Thyroid gland (tissue), 4 donors: ENCODE measurements at regions not wholly inside any gene's neighbourhood (a gene's known extent, or its start where the extent isn't known, plus 50 kb on each side); places are given as distances from the start of the nearest gene placed in this dataset.

Experiments
- DNase-seq, 2 donors: peaks; one replicate each; pipeline ENCODE4 v3.0.0-alpha.2; 2019
- H3K27ac ChIP-seq, 3 donors: fragments of 200-600 bp; sonication (generic); 1 replicate in 2 of 3; 2 replicates in 1 of 3; pipeline ENCODE4 v1.5.1; 2016 to 2019; ENCODE audit warnings: mild to moderate bottlenecking in 1 of 3, moderate library complexity in 1 of 3
- H3K27me3 ChIP-seq: fragments of 200-600 bp; sonication (generic); one replicate; pipeline ENCODE4 v1.5.1; 2019
- H3K36me3 ChIP-seq, 2 donors: fragments of 200-600 bp; sonication (generic); one replicate each; pipeline ENCODE4 v1.5.1; 2016 to 2019
- H3K4me1 ChIP-seq, 2 donors: fragments of 200-600 bp; sonication (generic); one replicate each; pipeline ENCODE4 v1.5.1; 2017 to 2019
- H3K4me3 ChIP-seq, 3 donors: fragments of 200-600 bp; sonication (generic); replicated peaks in 1 of 3; 1 replicate in 2 of 3; 2 replicates in 1 of 3; pipeline ENCODE4 v1.5.1; 2016; ENCODE audit warnings: mild to moderate bottlenecking in 1 of 3
- H3K9me3 ChIP-seq: fragments of 200-600 bp; sonication (generic); one replicate; pipeline ENCODE4 v1.5.1; 2017
- POLR2A ChIP-seq, 2 donors: fragments of 450-650 bp; IDR thresholded peaks; one replicate each; pipeline ENCODE4 v1.6.1; 2017; ENCODE audit warnings: antibody characterized with exemption in 2 of 2, mild to moderate bottlenecking in 2 of 2, moderate library complexity in 1 of 2
- WGBS, 2 donors: methylation state at CpG; one replicate each; pipeline ENCODE4 v1.1.5; 2017; 5-methylcytosine and 5-hydroxymethylcytosine counted together
- intact Hi-C: fragments of 100-400 bp; cut with DNase I; formaldehyde crosslinking; loops from one replicate; pipeline ENCODE4 v1.15.1; 2023
- TF ChIP-seq, protein P1 (sequence below), 6 experiments: fragments of 200-600 bp in 3 of 6; fragments of 450-650 bp in 3 of 6; sonication (generic) in 3 of 6; IDR thresholded peaks; one replicate each; pipeline ENCODE4 v1.5.1; 2016 to 2019; ENCODE audit warnings: antibody characterized with exemption in 6 of 6, mild to moderate bottlenecking in 2 of 6, inconsistent platforms in 1 of 6, moderate library complexity in 1 of 6

- no peak for TF ChIP-seq POLR2A (IDR thresholded peaks at IDR 0.05)
- TF ChIP-seq, protein P1, sequence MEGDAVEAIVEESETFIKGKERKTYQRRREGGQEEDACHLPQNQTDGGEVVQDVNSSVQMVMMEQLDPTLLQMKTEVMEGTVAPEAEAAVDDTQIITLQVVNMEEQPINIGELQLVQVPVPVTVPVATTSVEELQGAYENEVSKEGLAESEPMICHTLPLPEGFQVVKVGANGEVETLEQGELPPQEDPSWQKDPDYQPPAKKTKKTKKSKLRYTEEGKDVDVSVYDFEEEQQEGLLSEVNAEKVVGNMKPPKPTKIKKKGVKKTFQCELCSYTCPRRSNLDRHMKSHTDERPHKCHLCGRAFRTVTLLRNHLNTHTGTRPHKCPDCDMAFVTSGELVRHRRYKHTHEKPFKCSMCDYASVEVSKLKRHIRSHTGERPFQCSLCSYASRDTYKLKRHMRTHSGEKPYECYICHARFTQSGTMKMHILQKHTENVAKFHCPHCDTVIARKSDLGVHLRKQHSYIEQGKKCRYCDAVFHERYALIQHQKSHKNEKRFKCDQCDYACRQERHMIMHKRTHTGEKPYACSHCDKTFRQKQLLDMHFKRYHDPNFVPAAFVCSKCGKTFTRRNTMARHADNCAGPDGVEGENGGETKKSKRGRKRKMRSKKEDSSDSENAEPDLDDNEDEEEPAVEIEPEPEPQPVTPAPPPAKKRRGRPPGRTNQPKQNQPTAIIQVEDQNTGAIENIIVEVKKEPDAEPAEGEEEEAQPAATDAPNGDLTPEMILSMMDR (IDR thresholded peaks at IDR 0.05), result no peak
- no peak for DNase-seq
- Histone ChIP-seq H3K27ac (no peak overlapping the region), H3K36me3 (no peaks in the 10 kb centered on the region), H3K4me1 (no peaks in the 10 kb centered on the region), H3K27me3 (no peaks in the 10 kb centered on the region), H3K9me3 (no peaks in the 10 kb centered on the region), H3K4me3 (no peak overlapping the region)
- whole genome bisulfite sequencing, 2 donors, result 82 to 95% methylated on average over 2 of the region's 2 CpGs
- intact Hi-C loops, result no loop called here
Measured at GRCh38 chr2:155332016-155332415, 633.5 kb downstream of the KCNJ3 start.

- no peaks in the 10 kb centered on the region for H3K9me3 ChIP-seq
- no peak for DNase-seq
- no peaks in the 10 kb centered on the region for H3K27me3 ChIP-seq
- H3K4me1 ChIP-seq, result no peaks in the 10 kb centered on the region
- H3K36me3 ChIP-seq, result no peaks in the 10 kb centered on the region
- H3K27ac ChIP-seq, result no peak overlapping the region
- intact Hi-C loops, result no loop called here
- WGBS, 2 donors, result 79 to 89% methylated on average over 1 of the region's 1 CpG
- H3K4me3 ChIP-seq, result no peak overlapping the region
- TF ChIP-seq, protein P1 (IDR thresholded peaks at IDR 0.05), result no peak
- no peak for TF ChIP-seq POLR2A (IDR thresholded peaks at IDR 0.05)
Measured at GRCh38 chr2:155320236-155320635, 621.7 kb downstream of the KCNJ3 start.

DNA sequence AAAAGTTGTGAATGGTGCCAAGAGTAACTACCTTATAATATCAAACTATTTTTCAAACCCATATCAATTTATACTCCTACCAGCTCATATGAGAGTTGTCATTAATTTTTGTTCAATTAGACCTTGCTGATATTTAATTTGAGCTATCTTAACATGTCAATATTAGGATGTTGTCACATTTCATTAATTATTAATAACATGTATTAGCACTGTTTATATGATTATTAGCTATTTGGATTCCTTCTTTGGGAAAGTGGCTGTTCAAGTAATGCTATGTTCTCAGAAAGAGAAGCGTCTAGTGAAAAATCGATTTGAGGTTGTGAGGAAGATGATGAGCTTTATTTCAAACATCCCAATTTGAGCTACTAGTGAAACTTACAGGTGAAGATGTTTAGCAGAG lies 620.2 kb downstream of the KCNJ3 start:
- no peaks in the 10 kb centered on the region for H3K4me1 ChIP-seq
- H3K4me3 ChIP-seq, result no peak overlapping the region
- H3K9me3 ChIP-seq, result no peaks in the 10 kb centered on the region
- 92 to 97% methylated on average over 2 of the region's 2 CpGs for WGBS, 2 donors
- intact Hi-C loops, result no loop called here
- H3K27me3 ChIP-seq, result no peaks in the 10 kb centered on the region
- TF ChIP-seq, protein P1 (IDR thresholded peaks at IDR 0.05), result no peak
- TF ChIP-seq POLR2A (IDR thresholded peaks at IDR 0.05), result no peak
- H3K27ac ChIP-seq, result no peak overlapping the region
- no peak for DNase-seq
- H3K36me3 ChIP-seq, result no peaks in the 10 kb centered on the region

GRCh38 chr2:155315768-155316167 lies 617.3 kb downstream of the KCNJ3 start:
- no peaks in the 10 kb centered on the region for H3K27me3 ChIP-seq
- no peak overlapping the region for H3K4me3 ChIP-seq
- WGBS, 2 donors, result 91 to 92% methylated on average over 2 of the region's 2 CpGs
- no peaks in the 10 kb centered on the region for H3K4me1 ChIP-seq
- TF ChIP-seq, protein P1 (IDR thresholded peaks at IDR 0.05), result no peak
- no peaks in the 10 kb centered on the region for H3K9me3 ChIP-seq
- no peak overlapping the region for H3K27ac ChIP-seq
- no peaks in the 10 kb centered on the region for H3K36me3 ChIP-seq
- intact Hi-C loops, result no loop called here
- DNase-seq, result no peak

- Histone ChIP-seq H3K27ac (no peak overlapping the region), H3K36me3 (no peaks in the 10 kb centered on the region), H3K27me3 (no peaks in the 10 kb centered on the region), H3K4me3 (no peak overlapping the region), H3K4me1 (no peaks in the 10 kb centered on the region), H3K9me3 (no peaks in the 10 kb centered on the region)
- intact Hi-C loops, result no loop called here
- DNase-seq, result no peak
- no peak for TF ChIP-seq POLR2A (IDR thresholded peaks at IDR 0.05)
- TF ChIP-seq, protein P1 (IDR thresholded peaks at IDR 0.05), result peak in 3 of 6 experiments; percentile 42 to 44 (median 43)
- WGBS, 2 donors, result 15 to 17% methylated on average over 3 of the region's 3 CpGs
Measured at GRCh38 chr2:155310589-155310988, 612.1 kb downstream of the KCNJ3 start.
